GM19025 (cell line): ENCODE measurements at regions not wholly inside any gene's neighbourhood (a gene's known extent, or its start where the extent isn't known, plus 50 kb on each side); places are given as distances from the start of the nearest gene placed in this dataset.

Experiments
- ATAC-seq: cut with Tn5 transposase; IDR thresholded peaks from one replicate; pipeline ENCODE4 v1.9.1; 2021; ENCODE audit warnings: mild to moderate bottlenecking, low read depth, moderate library complexity; ENCODE audit not compliant: unreplicated experiment

- ATAC-seq = no peak
These were observed 53.4 kb upstream of the DLK1 start for GRCh38 chr14:100673085-100673806.

- ATAC-seq = no peak
These were observed 52.9 kb upstream of the DLK1 start for GRCh38 chr14:100673807-100674154.

- ATAC-seq = no peak
These were observed 52.3 kb upstream of the DLK1 start for GRCh38 chr14:100674428-100674827.

- ATAC-seq = no peak
These were observed 51.6 kb upstream of the DLK1 start for GRCh38 chr14:100674897-100675619.

GRCh38 chr14:100675699-100676684 is 50.7 kb upstream of the DLK1 start:
- ATAC-seq = no peak
